GM19463 (cell line): ENCODE measurements at regions not wholly inside any gene's neighbourhood (a gene's known extent, or its start where the extent isn't known, plus 50 kb on each side); places are given as distances from the start of the nearest gene placed in this dataset.
"Not testable (repeated sequence)": the region's sequence is repeated elsewhere in the genome, so short reads cannot be mapped to it uniquely, and the experiment has no call there.

ENCODE experiments used
- ATAC-seq: cut with Tn5 transposase; IDR thresholded peaks from one replicate; pipeline ENCODE4 v1.9.1; 2021; ENCODE audit warnings: mild to moderate bottlenecking, moderate library complexity; ENCODE audit not compliant: unreplicated experiment

DNA sequence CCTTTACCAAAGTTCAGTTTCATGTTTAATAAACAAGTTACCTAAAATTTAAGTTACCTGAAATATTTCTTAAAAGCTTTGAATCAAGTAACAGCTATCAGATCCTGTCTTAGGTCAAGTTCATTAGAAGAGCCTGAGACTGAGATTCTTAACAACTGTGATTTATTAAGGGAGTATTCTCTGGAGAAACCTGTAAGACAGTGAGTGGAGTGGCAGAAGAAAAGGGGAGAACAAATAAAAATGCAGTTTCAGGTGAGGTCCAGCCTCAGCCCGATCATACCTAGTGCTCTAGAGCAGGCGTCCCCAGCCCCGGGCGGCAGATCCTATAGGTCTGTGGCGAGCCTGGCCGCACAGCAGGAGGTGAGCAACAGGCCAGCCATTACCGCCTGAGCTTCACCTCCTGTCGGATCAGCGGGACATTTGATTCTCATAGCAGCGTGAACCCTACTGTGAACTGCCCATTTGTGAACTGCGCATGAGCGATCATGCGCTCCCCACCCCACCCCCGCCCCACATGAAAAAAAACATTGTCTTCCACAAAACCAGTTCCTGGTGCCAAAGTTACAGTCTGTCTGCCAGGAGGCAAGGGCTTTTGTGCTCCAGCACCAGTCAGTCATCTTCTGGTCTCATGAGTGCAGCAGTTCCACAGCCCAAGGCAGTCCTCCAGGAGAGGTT lies 59.2 kb upstream of the ADGRB3 start:
- no peak for ATAC-seq

DNA sequence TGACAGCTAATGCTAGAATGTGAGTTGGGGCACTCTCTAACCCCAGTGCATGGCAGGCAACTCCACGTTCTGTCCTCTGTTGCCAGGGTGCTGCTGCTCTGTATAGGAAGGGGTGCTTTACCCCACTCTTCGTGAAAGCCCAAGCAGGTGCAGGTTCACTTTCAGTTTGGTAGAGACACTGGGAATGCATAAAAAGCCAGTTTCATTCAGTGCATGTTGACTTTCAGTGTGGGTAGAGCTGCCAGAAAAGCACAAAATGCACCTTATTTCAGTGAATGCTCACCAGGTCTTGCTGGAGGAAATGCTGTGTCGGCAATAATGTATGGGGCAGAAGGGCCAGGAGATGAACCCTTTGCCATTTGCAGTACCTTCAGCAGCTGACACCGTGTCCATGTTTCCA lies 62.1 kb upstream of the ADGRB3 start:
- no peak for ATAC-seq

DNA sequence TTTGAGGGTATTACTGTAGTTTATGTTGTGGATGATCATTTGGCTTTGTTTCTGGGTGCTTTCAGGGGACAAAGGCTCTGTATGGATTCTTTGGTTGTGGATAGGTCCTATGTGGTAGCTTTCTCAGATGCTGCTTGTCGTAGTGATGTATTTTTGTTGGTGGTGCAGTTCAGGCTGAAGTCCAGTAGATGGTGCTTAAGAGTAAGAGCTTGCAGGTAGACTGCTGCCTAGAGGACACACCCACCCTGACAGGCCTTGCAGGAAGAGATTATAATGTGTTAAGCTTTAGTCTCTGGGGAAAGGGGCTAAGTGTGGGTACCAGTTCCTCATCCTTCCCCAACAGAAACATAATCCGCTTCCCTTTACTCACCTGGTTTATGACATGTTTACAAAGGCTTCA lies 62.6 kb upstream of the ADGRB3 start:
- ATAC-seq, result no peak

DNA sequence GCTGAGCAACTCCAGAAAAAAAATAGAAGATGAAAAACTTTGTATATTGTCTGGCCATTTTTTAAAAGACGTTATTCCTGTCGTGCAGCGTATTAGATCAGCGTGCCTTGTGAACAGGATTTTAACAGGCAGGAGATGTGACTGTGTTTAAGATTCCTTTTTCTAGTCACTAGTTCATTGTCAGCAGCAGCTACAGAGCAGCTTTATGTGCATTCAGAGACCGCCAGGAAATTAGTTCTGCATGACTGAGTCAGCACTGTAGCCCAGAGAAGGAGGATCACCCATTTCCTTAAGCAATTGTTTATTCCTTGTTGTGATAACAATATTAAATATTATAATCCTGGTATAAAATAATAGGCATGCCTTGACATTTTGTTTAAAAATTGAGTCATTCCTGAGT lies 75.4 kb upstream of the ADGRB3 start:
- ATAC-seq, result no peak

DNA sequence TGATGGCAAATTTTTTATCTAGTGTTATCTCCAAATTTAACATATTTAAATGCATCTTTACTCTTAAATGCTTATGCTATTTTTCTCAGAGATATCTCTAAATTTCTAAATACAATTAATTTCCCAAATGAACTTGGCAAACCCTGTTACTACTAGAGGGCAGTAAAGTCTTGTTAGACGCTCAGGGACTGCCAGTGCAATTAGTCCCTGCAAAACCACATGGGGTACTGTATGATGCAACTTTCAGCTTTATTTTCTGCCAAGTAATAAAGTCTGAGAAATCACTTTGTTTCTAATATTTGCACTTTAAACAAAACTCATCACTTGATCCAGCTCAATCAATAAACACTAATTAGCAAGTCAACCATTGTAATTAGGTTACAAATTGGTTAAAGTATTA lies 76.0 kb upstream of the ADGRB3 start:
- no peak for ATAC-seq

DNA sequence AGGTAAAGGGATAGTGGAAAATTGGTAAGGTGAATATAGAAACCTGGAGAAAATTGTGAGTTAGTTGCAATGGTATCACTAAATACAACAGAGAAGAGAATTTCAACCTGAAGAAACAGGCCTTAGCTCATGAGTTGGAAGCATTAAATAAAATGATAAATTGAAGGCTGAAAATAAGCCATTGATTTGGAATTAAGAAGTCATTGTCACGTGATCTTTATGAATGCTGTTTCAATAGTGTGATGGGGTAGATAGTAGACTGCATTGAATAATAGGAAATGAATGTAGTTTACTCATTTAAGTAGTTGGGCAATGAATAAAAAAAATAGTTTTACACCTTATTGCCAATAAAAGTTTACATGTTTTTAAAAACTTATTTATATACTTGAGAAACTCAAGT lies 88.5 kb upstream of the ADGRB3 start:
- ATAC-seq, result no peak

DNA sequence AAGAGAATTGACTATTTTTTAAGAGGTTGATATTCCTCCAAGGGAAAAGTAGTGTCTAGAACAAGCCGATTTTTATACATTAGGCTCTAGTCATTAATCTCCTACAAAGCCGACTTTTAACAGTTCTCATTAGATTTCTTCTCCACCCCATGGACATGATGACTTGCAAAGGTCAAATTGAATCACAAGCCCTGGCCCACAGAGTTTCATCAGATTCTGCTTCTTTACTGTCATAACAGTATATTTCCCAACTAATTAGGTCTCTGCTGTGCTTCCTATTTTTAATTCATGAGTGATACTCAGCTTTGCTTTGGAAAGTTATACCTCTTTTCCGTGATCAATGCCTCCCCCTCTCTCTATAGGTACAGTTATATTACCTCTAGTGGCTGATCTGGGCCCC lies 90.6 kb upstream of the ADGRB3 start:
- no peak for ATAC-seq

DNA sequence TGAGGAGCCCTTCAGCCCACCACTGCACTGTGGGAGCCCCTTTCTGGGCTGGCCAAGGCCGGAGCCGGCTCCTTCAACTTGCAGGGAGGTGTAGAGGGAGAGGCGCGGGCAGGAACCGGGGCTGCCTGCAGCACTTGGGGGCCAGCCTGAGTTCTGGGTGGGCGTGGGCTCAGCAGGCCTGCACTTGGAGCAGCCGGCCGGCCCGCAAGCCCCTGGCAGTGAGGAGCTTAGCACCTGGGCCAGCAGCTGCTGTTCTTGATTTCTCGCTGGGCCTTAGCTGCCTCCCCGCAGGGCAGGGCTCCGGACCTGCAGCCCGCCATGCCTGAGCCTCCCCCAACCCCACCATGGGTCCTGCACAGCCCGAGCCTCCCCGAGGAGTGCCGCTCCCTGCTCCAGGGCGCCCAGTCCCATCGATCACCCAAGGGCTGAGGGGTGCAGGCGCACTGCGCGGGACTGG lies 101.7 kb upstream of the ADGRB3 start:
- ATAC-seq, result no peak

DNA sequence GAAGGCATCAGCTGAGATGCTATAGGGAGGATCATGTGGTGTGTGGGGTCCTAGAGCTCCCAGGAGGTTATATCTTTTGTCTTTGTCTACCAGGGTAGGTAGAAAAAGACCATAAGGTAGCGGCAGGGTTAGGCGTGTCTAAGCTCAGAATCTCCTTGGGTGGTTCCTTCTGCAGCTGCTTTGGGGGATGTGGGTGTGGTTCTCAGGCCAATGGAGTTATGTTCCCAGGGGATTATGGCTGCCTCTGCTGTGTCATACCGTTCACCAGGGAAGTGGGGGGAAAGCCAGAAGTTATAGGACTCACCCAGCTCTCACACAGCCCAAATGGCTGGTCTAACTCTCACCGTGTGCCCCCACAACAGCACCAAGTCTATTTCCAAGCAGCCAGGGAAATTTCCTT lies 107.4 kb upstream of the ADGRB3 start:
- ATAC-seq, result no peak

DNA sequence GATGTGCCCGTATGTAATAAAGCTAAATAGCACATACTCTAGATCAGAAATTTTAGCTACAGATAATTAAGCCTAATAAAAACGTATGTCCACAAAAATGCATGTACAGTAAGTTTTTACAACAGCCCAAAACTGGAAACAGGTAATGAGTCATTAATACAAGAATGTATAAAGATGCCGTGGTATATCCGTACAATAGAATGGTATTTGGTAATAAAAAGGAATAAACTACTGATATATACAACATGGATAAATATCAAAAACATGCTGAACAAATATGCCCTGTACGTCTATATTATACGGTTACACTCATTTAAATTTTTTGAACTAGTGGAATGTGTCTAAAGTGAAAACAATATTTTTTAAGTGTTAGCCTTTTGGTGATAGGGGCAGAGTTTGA lies 128.2 kb upstream of the ADGRB3 start:
- ATAC-seq, result no peak

DNA sequence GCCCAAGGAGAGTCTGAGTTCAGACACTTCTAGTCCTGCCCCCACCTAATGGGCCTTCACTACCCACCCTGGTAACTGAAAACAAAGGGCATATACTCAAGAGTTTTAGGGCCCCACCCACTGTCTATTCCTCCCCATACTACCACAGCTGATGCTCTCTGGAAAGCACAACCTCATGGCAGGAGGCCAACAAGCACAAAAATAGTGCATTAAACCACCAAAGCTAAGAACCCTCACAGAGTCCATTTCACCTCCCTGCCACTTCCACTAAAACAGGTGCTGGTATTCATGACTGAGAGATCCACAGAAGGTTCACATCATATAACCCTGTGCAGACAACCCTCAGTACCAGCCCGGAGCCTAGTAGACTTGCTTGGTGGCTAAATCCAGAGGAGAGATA lies 132.1 kb upstream of the ADGRB3 start:
- no peak for ATAC-seq

DNA sequence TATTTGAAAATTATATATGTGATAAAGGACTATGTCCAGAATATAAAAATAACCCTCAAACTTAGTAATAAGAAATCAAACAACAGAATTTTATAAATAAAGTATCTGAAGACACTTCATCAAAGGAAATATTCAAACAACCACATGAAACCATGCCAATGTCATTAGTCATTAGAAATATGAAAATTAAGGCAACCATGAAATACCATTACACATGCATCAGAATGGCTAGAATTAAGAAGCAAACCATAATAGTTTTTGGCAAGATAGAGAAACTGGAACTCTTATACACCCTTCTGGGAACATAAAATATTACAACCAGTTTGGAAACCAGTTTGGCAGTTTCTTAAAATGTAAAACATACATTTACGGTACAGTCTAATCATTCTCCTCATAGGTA lies 137.2 kb upstream of the ADGRB3 start:
- no peak for ATAC-seq

DNA sequence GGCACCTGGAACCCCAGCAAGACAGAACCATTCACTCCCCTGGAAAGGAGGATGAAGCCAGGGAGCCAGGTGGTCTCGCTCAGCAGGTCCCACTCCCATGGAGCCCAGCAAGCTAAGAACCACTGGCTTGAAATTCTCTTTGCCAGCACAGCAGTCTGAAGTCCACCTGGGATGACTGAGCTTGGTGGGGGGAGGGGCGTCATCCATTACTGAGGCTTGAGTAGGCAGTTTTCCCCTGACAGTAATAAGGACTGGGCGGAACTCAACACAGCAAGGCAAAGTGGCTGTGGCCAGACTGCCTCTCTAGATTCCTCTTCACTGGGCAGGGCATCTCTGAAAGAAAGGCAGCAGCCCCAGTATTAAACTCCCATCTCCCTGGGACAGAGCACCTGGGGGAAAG lies 140.2 kb upstream of the ADGRB3 start:
- ATAC-seq, result not testable (repeated sequence)

DNA sequence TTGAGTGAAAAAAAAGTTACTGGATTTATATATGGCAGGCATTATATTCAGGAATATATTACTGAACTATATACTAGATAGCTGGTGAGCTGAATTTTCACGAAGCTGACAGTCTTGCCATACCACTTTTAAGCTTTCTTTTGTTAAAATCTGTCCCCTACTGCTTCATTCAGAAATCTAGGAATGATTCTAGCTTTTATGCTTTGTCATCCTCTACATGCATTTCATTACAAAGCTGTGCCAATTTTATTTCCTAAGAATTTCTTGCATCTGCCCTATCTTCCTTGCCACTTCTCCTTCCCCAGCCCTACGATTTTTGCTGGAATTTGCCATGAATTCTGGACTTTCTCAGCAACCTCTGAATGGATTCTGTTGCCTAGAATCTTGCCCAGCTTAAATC lies 158.5 kb upstream of the ADGRB3 start:
- ATAC-seq, result no peak

DNA sequence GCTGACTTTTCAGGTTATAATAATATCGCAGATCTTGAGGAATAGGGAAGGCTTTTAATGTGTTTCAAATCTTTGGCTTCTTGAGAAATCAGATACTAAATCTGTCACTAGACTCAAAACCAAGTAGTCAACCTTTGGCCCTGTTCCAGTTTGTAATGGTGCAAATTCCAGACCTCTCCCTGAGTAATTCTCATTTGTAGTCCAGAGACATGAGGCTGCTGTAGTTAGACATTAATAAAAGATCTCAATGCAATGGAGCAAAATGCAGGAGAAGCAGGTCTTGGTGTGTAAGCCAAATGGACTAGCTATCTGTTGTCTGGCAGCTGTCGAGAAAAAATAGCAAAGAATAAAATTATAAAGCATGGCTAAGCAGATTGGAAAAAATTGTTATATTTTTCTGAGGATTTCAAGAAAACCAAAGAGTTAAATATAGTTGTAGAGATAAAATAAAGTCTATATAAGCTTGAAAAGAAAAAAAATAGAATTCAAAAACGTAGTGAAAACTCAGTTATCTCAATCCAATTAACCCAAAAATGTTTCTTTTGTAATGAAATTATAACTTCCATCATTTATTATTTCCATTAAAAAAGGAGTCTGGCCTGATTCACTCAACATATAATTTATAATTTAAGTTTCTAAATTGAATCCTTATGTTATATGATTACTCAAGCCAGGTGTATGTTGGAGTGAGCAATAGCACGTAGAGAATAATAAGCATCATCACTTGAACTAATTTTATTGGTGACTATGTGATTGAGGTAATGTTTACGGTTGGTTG lies 161.5 kb upstream of the ADGRB3 start:
- no peak for ATAC-seq

DNA sequence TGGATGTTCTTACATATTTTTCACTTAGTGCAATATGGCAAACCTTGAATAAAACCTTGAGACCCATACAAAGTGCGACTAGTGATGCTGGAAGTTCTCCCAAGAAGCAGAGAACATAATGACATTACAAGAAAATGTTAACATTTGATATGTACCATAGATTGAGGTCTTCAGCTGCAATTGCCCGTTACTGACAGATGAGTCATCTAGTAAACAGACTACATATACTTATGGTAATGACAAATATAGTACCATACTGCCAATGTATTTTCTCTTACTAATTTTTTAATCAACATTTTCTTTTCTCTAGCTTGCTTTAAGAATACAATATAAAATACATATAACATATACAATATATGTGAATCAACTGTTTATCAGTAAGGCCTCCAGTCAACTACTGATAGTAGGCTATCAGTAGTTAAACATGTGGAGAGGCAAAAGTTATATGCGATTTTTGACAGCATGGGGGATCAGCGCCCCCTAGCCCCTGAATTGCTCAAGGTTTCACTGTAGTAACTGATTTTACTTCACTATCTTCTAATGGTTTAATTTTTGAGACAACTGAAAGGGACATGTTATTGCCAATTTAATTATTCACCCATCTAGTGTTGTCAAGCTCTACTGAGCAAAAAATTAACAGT lies 166.7 kb upstream of the ADGRB3 start:
- ATAC-seq, result no peak

DNA sequence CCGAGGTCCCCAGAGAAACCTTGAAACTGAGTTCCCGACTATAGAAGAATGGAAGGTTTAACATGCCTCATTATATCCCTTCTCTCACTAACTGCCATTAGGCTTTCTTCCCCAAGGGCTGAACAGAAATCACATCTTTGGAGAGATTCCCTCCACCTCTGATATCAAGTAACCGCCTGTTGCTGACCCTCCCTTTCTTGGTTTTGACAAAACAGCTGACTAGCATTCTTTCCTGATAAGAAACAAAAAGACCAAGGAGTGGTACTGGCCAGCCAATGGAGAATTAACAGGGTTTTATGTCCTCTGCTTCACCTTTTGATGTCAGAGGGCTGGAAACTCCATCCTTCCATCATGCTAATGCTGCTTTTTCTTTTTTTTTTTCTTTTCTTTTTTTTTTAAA lies 176.6 kb upstream of the ADGRB3 start:
- ATAC-seq, result no peak

DNA sequence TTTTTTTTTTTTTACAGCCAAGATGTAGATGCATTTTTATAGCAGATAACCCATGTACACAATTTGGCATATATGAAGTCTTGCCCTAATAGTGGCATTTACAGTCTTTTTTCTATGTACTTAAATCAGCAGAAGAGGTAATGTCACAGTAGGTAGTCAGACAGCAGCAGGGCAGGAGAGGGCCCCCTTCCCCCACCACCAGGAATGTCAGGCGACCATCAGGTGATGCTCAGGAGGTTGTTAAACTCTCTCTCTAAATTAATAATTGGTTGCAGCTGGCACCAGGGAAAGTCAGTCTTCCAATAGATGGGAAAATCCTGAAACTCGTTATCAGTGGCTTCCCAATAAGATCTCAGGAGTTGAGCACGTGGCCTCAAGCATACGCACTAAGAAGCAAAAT lies 188.0 kb upstream of the ADGRB3 start:
- ATAC-seq, result no peak

DNA sequence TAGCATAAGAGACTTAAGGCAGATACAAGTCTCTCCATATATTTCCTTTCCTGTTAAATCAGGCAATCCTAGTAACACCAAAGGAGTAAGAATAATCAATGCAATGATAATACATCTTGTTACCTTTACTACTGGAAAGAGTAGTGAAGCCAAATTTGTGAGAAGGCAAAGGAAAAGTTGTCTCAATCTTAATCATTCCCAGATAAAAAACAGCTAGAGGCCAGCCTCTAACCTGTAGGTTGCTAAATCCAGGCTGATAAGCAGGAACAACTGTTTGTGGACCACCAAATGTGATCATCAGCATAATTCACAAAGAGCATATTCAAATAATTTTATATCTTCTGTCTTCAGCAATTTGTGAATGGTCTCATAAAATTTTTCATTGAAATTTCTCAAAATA lies 189.2 kb upstream of the ADGRB3 start:
- ATAC-seq, result no peak

DNA sequence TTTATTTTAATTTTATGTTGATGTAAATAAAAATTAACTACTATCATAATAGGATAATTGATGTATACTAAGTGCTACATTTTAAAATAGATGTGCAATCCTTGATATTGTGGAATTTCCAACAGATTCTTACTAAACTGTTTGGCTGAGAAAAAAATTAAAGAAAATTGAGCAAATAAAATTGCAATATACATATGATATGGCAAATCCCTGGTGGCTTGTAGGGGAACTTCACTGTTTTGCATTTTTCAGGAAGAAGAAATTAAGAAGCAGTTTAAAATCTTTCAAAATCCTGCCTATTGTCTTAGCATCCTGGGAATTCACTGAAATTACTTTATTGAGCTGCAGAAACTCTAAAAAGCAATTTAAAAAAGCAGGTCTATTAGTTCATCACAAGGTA lies 191.4 kb upstream of the ADGRB3 start:
- no peak for ATAC-seq

DNA sequence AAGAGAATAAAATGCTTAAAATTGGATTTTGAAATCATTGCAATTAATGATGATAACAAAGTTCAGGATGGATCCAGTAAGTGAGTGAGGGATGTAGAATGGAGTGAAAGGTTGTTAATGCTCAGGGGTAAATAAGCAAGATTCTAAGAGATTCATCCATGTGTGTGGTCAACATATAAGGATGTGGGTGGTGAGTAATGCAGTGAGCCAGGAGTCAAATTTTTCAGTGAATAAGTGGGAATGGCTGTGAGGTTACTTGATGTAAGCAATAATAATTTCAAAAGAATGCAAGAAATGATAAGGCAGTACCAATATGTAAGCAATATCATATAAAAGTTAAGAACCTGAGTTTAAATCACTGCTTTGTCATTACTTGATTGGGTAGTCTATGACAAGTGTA lies 207.5 kb upstream of the ADGRB3 start:
- no peak for ATAC-seq

DNA sequence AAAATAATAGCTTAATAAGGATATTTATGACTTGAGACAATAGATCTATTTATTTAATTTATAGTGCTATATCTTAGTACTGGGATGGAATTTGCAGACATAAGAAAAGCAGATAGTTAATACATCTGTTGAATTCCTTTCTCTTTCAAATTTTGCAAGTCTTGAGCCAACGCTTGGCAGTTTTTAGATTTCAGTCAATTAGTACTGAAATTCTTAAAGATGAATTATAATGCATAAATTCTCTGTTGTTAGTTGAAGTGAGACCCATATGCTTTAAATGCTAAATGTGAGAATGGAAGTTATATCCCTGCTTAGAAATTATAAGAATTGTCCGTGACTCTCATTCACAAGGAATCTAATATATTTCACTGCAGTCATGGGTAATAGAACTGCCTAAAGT lies 225.1 kb upstream of the ADGRB3 start:
- no peak for ATAC-seq
